Amygdala (tissue), 56 donors: ENCODE measurements at regions not wholly inside any gene's neighbourhood (a gene's known extent, or its start where the extent isn't known, plus 50 kb on each side); places are given as distances from the start of the nearest gene placed in this dataset.
A peak's percentile ranks its signal among the peaks of the same experiment; 100 is the strongest.
"Not testable (repeated sequence)": the region's sequence is repeated elsewhere in the genome, so short reads cannot be mapped to it uniquely, and the experiment has no call there.

ENCODE experiments used
- DNase-seq, 56 donors: peaks; one replicate each; lab custom pipeline; 2025; lab: John Stamatoyannopoulos, UW

- not testable (repeated sequence) for DNase-seq
Observed at GRCh38 chrX:40788698-40789097, 53.4 kb upstream of the MED14 start.

- no peak for DNase-seq
Observed at GRCh38 chrX:40792433-40792832, 57.1 kb upstream of the MED14 start.

GRCh38 chrX:40794829-40795130, 59.4 kb upstream of the MED14 start:
- DNase-seq = not testable (repeated sequence)

- DNase-seq = not testable (repeated sequence)
Observed at GRCh38 chrX:40799745-40800144, 64.4 kb upstream of the MED14 start.

- no peak for DNase-seq
Observed at GRCh38 chrX:40805404-40805803, 70.1 kb upstream of the MED14 start.

- DNase-seq = no peak
Observed at GRCh38 chrX:40806513-40807220, 71.3 kb upstream of the MED14 start.

GRCh38 chrX:40807384-40807783, 72.0 kb upstream of the MED14 start:
- no peak for DNase-seq

GRCh38 chrX:40808203-40808602, 72.9 kb upstream of the MED14 start:
- DNase-seq = no peak

- DNase-seq = no peak
Observed at GRCh38 chrX:40809210-40809609, 73.9 kb upstream of the MED14 start.

- not testable (repeated sequence) for DNase-seq
Observed at GRCh38 chrX:40815045-40815444, 79.7 kb upstream of the MED14 start.

GRCh38 chrX:40816906-40817305, 81.6 kb upstream of the MED14 start:
- DNase-seq = no peak

GRCh38 chrX:40818236-40818635, 82.9 kb upstream of the MED14 start:
- no peak for DNase-seq

GRCh38 chrX:40821780-40822179, 86.4 kb upstream of the MED14 start:
- DNase-seq = no peak

- DNase-seq = no peak
Observed at GRCh38 chrX:40827331-40827730, 92.0 kb upstream of the MED14 start.

- no peak for DNase-seq
Observed at GRCh38 chrX:40831750-40832149, 96.4 kb upstream of the MED14 start.

- no peak for DNase-seq
Observed at GRCh38 chrX:40832723-40833122, 97.4 kb upstream of the MED14 start.

GRCh38 chrX:40834225-40834624, 98.9 kb upstream of the MED14 start:
- DNase-seq = no peak

GRCh38 chrX:40835526-40835925, 100.2 kb upstream of the MED14 start:
- DNase-seq = peak in 1 of 56 donors; percentile 0

GRCh38 chrX:40843643-40844042, 108.3 kb upstream of the MED14 start:
- no peak for DNase-seq

GRCh38 chrX:40844471-40844870, 109.1 kb upstream of the MED14 start:
- no peak for DNase-seq

GRCh38 chrX:40845331-40845911, 110.1 kb upstream of the MED14 start:
- DNase-seq = peak in 24 of 56 donors; percentile 0 to 29 (median 6)
